SK-N-SH (cell line): ENCODE measurements at regions not wholly inside any gene's neighbourhood (a gene's known extent, or its start where the extent isn't known, plus 50 kb on each side); places are given as distances from the start of the nearest gene placed in this dataset.
"Not testable (repeated sequence)": the region's sequence is repeated elsewhere in the genome, so short reads cannot be mapped to it uniquely, and the experiment has no call there.

Experiments
- ELF1 ChIP-seq: IDR thresholded peaks from 2 replicates; pipeline ENCODE4 v1.4.0; 2012
- FOSL2 ChIP-seq: IDR thresholded peaks from 2 replicates; pipeline ENCODE4 v1.4.0; 2012; ENCODE audit warnings: low read depth, mild to moderate bottlenecking, moderate library complexity, borderline replicate concordance
- JUND ChIP-seq: IDR thresholded peaks from 2 replicates; pipeline ENCODE4 v1.4.0; 2012
- MXI1 ChIP-seq: IDR thresholded peaks from 2 replicates; pipeline ENCODE4 v1.6.1; 2012; ENCODE audit warnings: mild to moderate bottlenecking, low read depth, low read length, improper control_type of control experiment
- RAD21 ChIP-seq: IDR thresholded peaks from 2 replicates; pipeline ENCODE4 v1.6.1; 2012; ENCODE audit warnings: mild to moderate bottlenecking, low read length
- SIN3A ChIP-seq: IDR thresholded peaks from 2 replicates; pipeline ENCODE4 v1.6.1; 2012; ENCODE audit warnings: low read depth, mild to moderate bottlenecking, low read length, moderate library complexity, borderline replicate concordance
- TAF1 ChIP-seq: IDR thresholded peaks from 2 replicates; pipeline ENCODE4 v1.6.1; 2012; ENCODE audit warnings: low read depth, mild to moderate bottlenecking, low read length, moderate library complexity, borderline replicate concordance
- TCF12 ChIP-seq: IDR thresholded peaks from 2 replicates; pipeline ENCODE4 v1.4.0; 2012
- YY1 ChIP-seq: IDR thresholded peaks from 2 replicates; pipeline ENCODE4 v1.4.0; 2012; ENCODE audit warnings: low read depth, mild to moderate bottlenecking
- TF ChIP-seq, protein P1 (sequence below): fragments of 200-600 bp; sonication (generic); IDR thresholded peaks from 2 replicates; pipeline ENCODE4 v1.6.1; 2017; ENCODE audit warnings: antibody characterized with exemption, mild to moderate bottlenecking, moderate library complexity
- TF ChIP-seq, protein P2 (sequence below): IDR thresholded peaks from 2 replicates; pipeline ENCODE4 v1.4.0; 2012; ENCODE audit warnings: low read depth, borderline replicate concordance
- TF ChIP-seq, protein P3 (sequence below): IDR thresholded peaks from 2 replicates; pipeline ENCODE4 v1.4.0; 2012; ENCODE audit warnings: low read depth, borderline replicate concordance
- TF ChIP-seq, protein P4 (sequence below): IDR thresholded peaks from 2 replicates; pipeline ENCODE4 v1.4.0; 2012; ENCODE audit warnings: low read depth
- TF ChIP-seq, protein P5 (sequence below): IDR thresholded peaks from 2 replicates; pipeline ENCODE4; 2012

DNA sequence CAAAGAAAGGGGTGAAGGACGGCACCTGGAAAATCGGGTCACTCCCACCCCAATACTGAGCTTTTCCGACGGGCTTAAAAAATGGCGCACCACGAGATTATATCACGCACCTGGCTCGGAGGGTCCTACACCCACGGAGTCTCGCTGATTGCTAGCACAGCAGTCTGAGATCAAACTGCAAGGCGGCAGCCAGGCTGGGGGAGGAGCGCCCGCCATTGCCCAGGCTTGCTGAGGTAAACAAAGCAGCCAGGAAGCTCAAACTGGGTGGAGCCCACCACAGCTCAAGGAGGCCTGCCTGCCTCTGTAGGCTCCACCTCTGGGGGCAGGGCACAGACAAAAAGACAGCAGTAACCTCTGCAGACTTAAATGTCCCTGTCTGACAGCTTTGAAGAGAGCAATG is 264.7 kb downstream of the BCHE start:
- not testable (repeated sequence) for TF ChIP-seq SIN3A, TCF12, FOSL2, JUND, MXI1, RAD21, ELF1, YY1, TAF1
- TF ChIP-seq, protein P1, sequence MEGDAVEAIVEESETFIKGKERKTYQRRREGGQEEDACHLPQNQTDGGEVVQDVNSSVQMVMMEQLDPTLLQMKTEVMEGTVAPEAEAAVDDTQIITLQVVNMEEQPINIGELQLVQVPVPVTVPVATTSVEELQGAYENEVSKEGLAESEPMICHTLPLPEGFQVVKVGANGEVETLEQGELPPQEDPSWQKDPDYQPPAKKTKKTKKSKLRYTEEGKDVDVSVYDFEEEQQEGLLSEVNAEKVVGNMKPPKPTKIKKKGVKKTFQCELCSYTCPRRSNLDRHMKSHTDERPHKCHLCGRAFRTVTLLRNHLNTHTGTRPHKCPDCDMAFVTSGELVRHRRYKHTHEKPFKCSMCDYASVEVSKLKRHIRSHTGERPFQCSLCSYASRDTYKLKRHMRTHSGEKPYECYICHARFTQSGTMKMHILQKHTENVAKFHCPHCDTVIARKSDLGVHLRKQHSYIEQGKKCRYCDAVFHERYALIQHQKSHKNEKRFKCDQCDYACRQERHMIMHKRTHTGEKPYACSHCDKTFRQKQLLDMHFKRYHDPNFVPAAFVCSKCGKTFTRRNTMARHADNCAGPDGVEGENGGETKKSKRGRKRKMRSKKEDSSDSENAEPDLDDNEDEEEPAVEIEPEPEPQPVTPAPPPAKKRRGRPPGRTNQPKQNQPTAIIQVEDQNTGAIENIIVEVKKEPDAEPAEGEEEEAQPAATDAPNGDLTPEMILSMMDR: not testable (repeated sequence)
- TF ChIP-seq, protein P2, sequence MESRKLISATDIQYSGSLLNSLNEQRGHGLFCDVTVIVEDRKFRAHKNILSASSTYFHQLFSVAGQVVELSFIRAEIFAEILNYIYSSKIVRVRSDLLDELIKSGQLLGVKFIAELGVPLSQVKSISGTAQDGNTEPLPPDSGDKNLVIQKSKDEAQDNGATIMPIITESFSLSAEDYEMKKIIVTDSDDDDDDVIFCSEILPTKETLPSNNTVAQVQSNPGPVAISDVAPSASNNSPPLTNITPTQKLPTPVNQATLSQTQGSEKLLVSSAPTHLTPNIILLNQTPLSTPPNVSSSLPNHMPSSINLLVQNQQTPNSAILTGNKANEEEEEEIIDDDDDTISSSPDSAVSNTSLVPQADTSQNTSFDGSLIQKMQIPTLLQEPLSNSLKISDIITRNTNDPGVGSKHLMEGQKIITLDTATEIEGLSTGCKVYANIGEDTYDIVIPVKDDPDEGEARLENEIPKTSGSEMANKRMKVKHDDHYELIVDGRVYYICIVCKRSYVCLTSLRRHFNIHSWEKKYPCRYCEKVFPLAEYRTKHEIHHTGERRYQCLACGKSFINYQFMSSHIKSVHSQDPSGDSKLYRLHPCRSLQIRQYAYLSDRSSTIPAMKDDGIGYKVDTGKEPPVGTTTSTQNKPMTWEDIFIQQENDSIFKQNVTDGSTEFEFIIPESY: not testable (repeated sequence)
- TF ChIP-seq, protein P3, sequence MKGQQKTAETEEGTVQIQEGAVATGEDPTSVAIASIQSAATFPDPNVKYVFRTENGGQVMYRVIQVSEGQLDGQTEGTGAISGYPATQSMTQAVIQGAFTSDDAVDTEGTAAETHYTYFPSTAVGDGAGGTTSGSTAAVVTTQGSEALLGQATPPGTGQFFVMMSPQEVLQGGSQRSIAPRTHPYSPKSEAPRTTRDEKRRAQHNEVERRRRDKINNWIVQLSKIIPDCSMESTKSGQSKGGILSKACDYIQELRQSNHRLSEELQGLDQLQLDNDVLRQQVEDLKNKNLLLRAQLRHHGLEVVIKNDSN: not testable (repeated sequence)
- TF ChIP-seq, protein P4, sequence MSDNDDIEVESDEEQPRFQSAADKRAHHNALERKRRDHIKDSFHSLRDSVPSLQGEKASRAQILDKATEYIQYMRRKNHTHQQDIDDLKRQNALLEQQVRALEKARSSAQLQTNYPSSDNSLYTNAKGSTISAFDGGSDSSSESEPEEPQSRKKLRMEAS: not testable (repeated sequence)
- TF ChIP-seq, protein P5, sequence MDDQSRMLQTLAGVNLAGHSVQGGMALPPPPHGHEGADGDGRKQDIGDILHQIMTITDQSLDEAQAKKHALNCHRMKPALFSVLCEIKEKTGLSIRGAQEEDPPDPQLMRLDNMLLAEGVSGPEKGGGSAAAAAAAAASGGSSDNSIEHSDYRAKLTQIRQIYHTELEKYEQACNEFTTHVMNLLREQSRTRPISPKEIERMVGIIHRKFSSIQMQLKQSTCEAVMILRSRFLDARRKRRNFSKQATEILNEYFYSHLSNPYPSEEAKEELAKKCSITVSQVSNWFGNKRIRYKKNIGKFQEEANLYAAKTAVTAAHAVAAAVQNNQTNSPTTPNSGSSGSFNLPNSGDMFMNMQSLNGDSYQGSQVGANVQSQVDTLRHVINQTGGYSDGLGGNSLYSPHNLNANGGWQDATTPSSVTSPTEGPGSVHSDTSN: not testable (repeated sequence)
